ENCODE measurements at regions not wholly inside any gene's neighbourhood (a gene's known extent, or its start where the extent isn't known, plus 50 kb on each side); places are given as distances from the start of the nearest gene placed in this dataset.

DNA sequence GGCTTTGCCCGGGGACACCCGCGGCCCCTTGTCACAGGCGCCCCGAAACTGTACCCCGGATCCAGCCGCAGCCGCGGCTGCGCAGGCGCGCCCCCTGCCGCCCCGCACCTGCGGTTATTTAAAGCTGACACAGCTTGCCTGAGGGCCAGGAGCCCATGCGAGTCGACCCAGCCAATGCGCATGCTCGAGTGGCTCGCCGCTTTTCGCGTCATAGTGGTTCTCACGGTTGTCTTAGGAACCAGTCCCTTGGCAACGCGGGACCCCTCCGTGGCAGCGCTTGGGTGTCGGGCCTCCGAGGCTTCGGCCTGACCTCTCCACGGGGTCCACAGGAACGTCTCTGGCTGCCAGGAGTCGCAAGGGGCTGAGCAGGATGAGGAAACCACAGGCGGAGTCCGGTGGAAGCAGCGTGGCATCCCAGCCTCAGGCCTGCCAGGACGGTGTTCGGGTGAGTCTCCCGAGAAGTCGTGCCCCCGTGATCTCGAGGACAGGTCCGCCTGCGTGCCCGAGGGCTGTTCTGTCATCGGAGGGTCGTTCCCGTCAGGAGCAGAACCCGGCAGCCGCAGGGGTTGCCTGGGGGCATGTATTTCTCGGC lies 716.9 kb downstream of the KCNJ18 start:
- TF ChIP-seq, protein P1, sequence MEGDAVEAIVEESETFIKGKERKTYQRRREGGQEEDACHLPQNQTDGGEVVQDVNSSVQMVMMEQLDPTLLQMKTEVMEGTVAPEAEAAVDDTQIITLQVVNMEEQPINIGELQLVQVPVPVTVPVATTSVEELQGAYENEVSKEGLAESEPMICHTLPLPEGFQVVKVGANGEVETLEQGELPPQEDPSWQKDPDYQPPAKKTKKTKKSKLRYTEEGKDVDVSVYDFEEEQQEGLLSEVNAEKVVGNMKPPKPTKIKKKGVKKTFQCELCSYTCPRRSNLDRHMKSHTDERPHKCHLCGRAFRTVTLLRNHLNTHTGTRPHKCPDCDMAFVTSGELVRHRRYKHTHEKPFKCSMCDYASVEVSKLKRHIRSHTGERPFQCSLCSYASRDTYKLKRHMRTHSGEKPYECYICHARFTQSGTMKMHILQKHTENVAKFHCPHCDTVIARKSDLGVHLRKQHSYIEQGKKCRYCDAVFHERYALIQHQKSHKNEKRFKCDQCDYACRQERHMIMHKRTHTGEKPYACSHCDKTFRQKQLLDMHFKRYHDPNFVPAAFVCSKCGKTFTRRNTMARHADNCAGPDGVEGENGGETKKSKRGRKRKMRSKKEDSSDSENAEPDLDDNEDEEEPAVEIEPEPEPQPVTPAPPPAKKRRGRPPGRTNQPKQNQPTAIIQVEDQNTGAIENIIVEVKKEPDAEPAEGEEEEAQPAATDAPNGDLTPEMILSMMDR (IDR thresholded peaks at IDR 0.05), result no peak
- TF ChIP-seq POLR2A (IDR thresholded peaks at IDR 0.05), result no peak
- no peak for DNase-seq

DNA sequence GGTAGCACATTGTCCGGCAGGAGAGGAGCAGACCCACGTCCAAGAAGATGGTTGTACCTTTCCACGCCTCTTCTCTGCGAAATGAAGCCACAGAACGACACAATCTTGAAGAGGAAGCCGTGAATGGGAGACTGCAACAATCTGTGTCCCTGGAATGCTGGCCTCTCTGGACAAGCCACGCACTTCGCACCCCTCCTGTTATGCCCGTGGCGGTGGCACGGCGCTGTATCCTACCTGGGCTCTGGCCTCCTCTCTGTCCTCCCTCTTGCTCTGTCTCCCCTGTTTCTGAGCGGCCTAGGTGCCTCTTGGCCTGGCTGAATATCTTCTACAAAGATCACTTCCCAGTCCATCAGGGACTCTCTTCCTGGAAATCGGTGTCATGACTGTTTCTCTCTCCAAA lies 717.8 kb downstream of the KCNJ18 start:
- no peak for TF ChIP-seq POLR2A (IDR thresholded peaks at IDR 0.05)
- TF ChIP-seq, protein P1 (IDR thresholded peaks at IDR 0.05), result no peak
- Histone ChIP-seq H3K4me3 (no peak overlapping the region), H3K27ac (no peak overlapping the region), H3K36me3 (no peaks in the 10 kb centered on the region), H3K4me1 (no peaks in the 10 kb centered on the region), H3K9me3 (peaks cover 0 to 32% (median 4%) of the 10 kb centered on the region in 3 donors), H3K27me3 (no peaks in the 10 kb centered on the region)
- no peak for DNase-seq
- intact Hi-C loops (cut with DNase I), result no loop called here
- 52 to 81% methylated on average over 12 to 13 of the region's 14 CpGs for WGBS, 2 donors

More for the DNA sequence above, 716.9 kb downstream of the KCNJ18 start:
- H3K4me3 ChIP-seq, result no peak overlapping the region
- no peaks in the 10 kb centered on the region for H3K36me3 ChIP-seq
- H3K27me3 ChIP-seq, result no peaks in the 10 kb centered on the region
- H3K4me1 ChIP-seq, result no peaks in the 10 kb centered on the region
- H3K9me3 ChIP-seq, result peaks cover 0 to 32% (median 4%) of the 10 kb centered on the region in 3 donors
- WGBS, 2 donors, result 78 to 89% methylated on average over 9 to 21 of the region's 52 CpGs
- H3K27ac ChIP-seq, result no peak overlapping the region
- intact Hi-C loops (cut with DNase I), result no loop called here

DNA sequence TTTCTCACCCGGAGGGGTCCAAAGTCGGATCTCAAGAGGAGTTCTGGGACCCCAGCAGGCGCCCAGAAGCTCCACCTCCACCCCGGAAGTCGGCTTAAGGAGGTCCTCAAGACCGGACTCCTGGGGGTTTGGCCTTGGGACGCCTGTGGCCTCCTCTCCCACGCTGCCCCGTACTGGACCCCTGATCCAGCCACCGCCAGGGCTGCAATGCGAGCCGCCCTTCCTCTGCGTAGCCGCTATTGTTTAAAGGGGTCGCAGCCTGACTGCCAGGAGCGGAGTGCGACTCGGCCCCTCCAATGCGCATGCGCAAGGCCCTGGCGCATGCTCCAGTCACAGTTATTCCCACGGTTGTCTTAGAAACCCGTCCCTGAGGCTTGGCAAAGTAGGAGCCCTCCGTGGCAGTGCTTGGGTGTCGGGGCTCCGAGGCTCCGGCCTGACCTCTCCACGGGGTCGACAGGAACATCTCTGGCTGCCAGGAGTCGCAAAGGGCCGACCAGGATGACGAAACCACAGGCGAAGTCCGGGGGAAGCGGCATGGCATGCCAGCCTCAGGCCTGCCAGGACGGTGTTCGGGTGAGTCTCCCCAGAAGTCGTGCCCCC lies 719.0 kb downstream of the KCNJ18 start:
- 60 to 63% methylated on average over 1 to 9 of the region's 38 CpGs for WGBS, 2 donors
- no peak for DNase-seq
- H3K36me3 ChIP-seq, result no peaks in the 10 kb centered on the region
- no peaks in the 10 kb centered on the region for H3K27me3 ChIP-seq
- H3K4me1 ChIP-seq, result no peaks in the 10 kb centered on the region
- no peak for TF ChIP-seq POLR2A (IDR thresholded peaks at IDR 0.05)
- TF ChIP-seq, protein P1 (IDR thresholded peaks at IDR 0.05), result no peak
- peaks cover 0 to 32% (median 4%) of the 10 kb centered on the region in 3 donors for H3K9me3 ChIP-seq
- no peak overlapping the region for H3K27ac ChIP-seq
- no peak overlapping the region for H3K4me3 ChIP-seq
- intact Hi-C loops (cut with DNase I), result no loop called here

DNA sequence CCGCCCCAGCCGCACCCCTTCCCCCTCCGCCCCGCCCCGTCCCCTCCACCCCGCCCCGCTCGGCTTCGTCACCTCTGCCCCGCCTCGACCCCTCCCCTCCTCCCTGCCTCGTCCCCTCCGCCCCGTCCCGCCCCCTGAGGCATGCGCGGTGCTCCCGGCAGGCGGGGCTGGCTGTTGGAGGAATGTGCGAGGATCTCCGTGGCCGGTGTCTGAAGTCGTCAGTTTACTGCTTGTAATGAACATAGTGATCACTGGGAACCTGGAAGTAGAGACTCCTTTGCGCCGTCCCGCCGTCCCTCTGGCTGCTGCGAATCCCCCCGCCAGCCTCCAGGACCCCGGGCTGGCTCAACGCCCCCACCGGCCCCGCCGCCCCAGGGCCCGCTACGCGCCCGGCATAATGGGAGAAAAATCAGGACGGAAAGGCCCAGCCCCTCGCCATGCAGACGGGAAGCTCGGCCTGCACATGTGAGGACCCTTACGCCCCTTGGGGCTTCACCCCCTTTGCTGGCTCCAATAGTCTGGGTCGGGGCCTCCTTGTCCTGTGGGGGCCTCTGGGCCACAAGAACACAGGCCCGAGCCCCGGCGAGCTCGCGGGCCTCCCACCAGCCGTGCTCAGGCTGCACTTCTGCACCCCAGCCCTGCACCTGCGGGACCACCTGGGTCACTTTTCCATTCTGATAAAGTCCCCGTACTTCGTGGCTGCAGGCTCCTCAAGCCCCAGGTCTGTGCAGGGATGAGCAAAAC lies 743.1 kb downstream of the KCNJ18 start:
- no peak for DNase-seq
- no peaks in the 10 kb centered on the region for H3K36me3 ChIP-seq
- H3K9me3 ChIP-seq, result peaks cover 0 to 15% (median 0%) of the 10 kb centered on the region in 3 donors
- TF ChIP-seq POLR2A (IDR thresholded peaks at IDR 0.05), result no peak
- TF ChIP-seq, protein P1 (IDR thresholded peaks at IDR 0.05), result no peak
- no peak overlapping the region for H3K4me3 ChIP-seq
- no peaks in the 10 kb centered on the region for H3K4me1 ChIP-seq
- H3K27me3 ChIP-seq, result peaks cover 0 to 4% (median 0%) of the 10 kb centered on the region in 4 donors
- H3K27ac ChIP-seq, result no peak overlapping the region
- WGBS, 2 donors, result 88 to 93% methylated on average over 5 of the region's 53 CpGs
- intact Hi-C loops (cut with DNase I), result no loop called here

DNA sequence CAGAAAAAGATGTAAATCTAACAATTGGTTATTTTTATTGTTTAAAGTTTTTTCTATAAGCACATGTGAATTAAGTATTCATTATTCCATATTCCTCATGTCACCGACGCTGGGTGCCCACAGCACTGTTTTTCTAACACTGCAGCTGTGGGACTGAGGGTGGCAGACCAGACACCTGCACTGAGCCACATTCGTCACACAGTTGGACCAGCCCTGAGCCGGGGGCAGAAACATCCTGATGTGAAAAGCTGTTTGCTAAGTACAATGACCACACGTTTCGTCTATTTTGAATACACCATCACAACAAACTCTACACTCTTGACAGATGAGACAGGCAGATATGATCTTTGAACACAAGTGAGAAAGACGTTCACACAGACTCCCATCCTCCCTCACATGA lies 749.5 kb downstream of the KCNJ18 start:
- Histone ChIP-seq H3K4me3 (no peak overlapping the region), H3K36me3 (no peaks in the 10 kb centered on the region), H3K27ac (no peak overlapping the region), H3K27me3 (no peaks in the 10 kb centered on the region), H3K4me1 (no peaks in the 10 kb centered on the region), H3K9me3 (peaks cover 0 to 21% (median 0%) of the 10 kb centered on the region in 3 donors)
- intact Hi-C loops (cut with DNase I), result no loop called here
- TF ChIP-seq, protein P1 (IDR thresholded peaks at IDR 0.05), result no peak
- no peak for TF ChIP-seq POLR2A (IDR thresholded peaks at IDR 0.05)
- DNase-seq, result no peak
- 70 to 72% methylated on average over 7 of the region's 7 CpGs for WGBS, 2 donors

All from esophagus squamous epithelium (tissue), 5 donors.